ENCODE measurements at regions not wholly inside any gene's neighbourhood (a gene's known extent, or its start where the extent isn't known, plus 50 kb on each side); places are given as distances from the start of the nearest gene placed in this dataset.

DNA sequence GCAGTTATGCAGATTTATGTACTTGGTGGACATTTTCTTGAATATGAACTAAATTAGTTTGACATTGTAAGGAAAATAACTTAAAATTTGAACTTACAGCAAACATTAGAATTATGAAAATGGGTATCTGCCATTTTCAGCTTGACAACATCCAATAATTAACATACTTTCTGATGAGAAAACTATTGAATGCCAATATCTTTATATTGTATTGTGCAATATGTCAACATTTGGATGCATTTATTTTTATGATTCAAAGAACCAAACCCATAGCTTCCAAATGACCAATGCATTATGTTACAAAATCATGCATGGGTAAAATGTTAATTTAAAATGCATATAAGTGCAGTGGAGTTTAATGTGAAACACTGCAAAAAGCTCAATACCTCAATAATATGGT lies 562.5 kb downstream of the TRAM1L1 start:
- TF ChIP-seq POLR2AphosphoS5 (IDR thresholded peaks at IDR 0.05; ENCODE audit: low read depth, low read length) (no peak), SIN3A (IDR thresholded peaks at IDR 0.05; ENCODE audit: borderline replicate concordance, insufficient read depth, low read depth, low read length) (no peak), TCF7L2 (IDR thresholded peaks at IDR 0.05; ENCODE audit: low read depth, low read length) (no peak)
- TF ChIP-seq, protein P1, sequence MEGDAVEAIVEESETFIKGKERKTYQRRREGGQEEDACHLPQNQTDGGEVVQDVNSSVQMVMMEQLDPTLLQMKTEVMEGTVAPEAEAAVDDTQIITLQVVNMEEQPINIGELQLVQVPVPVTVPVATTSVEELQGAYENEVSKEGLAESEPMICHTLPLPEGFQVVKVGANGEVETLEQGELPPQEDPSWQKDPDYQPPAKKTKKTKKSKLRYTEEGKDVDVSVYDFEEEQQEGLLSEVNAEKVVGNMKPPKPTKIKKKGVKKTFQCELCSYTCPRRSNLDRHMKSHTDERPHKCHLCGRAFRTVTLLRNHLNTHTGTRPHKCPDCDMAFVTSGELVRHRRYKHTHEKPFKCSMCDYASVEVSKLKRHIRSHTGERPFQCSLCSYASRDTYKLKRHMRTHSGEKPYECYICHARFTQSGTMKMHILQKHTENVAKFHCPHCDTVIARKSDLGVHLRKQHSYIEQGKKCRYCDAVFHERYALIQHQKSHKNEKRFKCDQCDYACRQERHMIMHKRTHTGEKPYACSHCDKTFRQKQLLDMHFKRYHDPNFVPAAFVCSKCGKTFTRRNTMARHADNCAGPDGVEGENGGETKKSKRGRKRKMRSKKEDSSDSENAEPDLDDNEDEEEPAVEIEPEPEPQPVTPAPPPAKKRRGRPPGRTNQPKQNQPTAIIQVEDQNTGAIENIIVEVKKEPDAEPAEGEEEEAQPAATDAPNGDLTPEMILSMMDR (IDR thresholded peaks at IDR 0.05): no peak
- TF ChIP-seq, protein P2, sequence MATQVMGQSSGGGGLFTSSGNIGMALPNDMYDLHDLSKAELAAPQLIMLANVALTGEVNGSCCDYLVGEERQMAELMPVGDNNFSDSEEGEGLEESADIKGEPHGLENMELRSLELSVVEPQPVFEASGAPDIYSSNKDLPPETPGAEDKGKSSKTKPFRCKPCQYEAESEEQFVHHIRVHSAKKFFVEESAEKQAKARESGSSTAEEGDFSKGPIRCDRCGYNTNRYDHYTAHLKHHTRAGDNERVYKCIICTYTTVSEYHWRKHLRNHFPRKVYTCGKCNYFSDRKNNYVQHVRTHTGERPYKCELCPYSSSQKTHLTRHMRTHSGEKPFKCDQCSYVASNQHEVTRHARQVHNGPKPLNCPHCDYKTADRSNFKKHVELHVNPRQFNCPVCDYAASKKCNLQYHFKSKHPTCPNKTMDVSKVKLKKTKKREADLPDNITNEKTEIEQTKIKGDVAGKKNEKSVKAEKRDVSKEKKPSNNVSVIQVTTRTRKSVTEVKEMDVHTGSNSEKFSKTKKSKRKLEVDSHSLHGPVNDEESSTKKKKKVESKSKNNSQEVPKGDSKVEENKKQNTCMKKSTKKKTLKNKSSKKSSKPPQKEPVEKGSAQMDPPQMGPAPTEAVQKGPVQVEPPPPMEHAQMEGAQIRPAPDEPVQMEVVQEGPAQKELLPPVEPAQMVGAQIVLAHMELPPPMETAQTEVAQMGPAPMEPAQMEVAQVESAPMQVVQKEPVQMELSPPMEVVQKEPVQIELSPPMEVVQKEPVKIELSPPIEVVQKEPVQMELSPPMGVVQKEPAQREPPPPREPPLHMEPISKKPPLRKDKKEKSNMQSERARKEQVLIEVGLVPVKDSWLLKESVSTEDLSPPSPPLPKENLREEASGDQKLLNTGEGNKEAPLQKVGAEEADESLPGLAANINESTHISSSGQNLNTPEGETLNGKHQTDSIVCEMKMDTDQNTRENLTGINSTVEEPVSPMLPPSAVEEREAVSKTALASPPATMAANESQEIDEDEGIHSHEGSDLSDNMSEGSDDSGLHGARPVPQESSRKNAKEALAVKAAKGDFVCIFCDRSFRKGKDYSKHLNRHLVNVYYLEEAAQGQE (IDR thresholded peaks at IDR 0.05; ENCODE audit: insufficient read depth in 1 of 2, low read depth in 2 of 2, low read length in 1 of 2): no peak
